ENCODE measurements at regions not wholly inside any gene's neighbourhood (a gene's known extent, or its start where the extent isn't known, plus 50 kb on each side); places are given as distances from the start of the nearest gene placed in this dataset.
"Not testable (repeated sequence)": the region's sequence is repeated elsewhere in the genome, so short reads cannot be mapped to it uniquely, and the experiment has no call there.

- no peaks in the 10 kb centered on the region for H3K4me1 ChIP-seq (ENCODE audit: control insufficient read depth, insufficient read depth, low read length)
- H3K9me3 ChIP-seq (ENCODE audit: control insufficient read depth, insufficient read depth, low read depth, low read length) = no peaks in the 10 kb centered on the region
- no peak overlapping the region for H3K27ac ChIP-seq (ENCODE audit: extremely low read depth, low read depth, low read length)
- TF ChIP-seq, protein P1, sequence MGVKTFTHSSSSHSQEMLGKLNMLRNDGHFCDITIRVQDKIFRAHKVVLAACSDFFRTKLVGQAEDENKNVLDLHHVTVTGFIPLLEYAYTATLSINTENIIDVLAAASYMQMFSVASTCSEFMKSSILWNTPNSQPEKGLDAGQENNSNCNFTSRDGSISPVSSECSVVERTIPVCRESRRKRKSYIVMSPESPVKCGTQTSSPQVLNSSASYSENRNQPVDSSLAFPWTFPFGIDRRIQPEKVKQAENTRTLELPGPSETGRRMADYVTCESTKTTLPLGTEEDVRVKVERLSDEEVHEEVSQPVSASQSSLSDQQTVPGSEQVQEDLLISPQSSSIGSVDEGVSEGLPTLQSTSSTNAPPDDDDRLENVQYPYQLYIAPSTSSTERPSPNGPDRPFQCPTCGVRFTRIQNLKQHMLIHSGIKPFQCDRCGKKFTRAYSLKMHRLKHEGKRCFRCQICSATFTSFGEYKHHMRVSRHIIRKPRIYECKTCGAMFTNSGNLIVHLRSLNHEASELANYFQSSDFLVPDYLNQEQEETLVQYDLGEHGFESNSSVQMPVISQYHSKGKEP (tag by site-specific recombination; IDR thresholded peaks at IDR 0.05) = no peak
- TF ChIP-seq KLF17 (tag by site-specific recombination; IDR thresholded peaks at IDR 0.05) (peak; percentile 23; the same call in 1 of the 2 replicates), IKZF3 (tag by site-specific recombination; IDR thresholded peaks at IDR 0.05) (no peak), ZNF146 (tag by site-specific recombination; IDR thresholded peaks at IDR 0.05) (no peak), ZIC2 (tag by site-specific recombination; IDR thresholded peaks at IDR 0.05) (peak; percentile 91), ZNF747 (tag by site-specific recombination; IDR thresholded peaks at IDR 0.05) (no peak)
- ChIA-PET CTCF (interaction anchor here (0.6 to 1.3 kb wide), 4 partner anchors 12 to 155 kb away, joined by 3 to 6 read pairs (median 3); no protein-coding TSS in a partner anchor), POLR2A (no interaction called here)
- H3K4me3 ChIP-seq (ENCODE audit: low read depth, low read length) = no peak overlapping the region
- no peaks in the 10 kb centered on the region for H3K36me3 ChIP-seq (ENCODE audit: control insufficient read depth in 2 of 2, insufficient read depth in 1 of 2, low read length in 2 of 2)
These were observed 80.8 kb upstream of the PAX2 start for GRCh38 chr10:100664316-100665149.

DNA sequence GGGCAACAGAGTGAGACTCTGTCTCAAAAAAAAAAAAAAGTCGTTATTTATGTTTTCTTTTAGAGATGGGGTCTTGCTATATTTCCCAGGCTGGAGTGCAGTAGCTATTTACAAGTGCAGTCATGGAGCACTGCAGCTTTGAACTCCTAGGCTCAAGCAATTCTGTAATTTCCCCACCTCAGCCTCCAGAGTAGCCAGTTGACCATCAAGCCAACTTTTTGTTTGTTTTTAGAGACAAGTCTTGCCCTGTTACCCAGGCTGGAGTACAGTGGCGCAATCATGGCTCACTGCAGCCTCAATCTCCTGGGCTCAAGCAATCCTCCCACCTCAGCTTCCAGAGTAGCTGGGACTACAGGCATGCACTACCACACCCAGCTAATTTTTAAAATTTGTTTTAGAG lies 78.7 kb upstream of the PAX2 start:
- H3K4me1 ChIP-seq (ENCODE audit: control insufficient read depth, insufficient read depth, low read length); POLR2A ChIA-PET; H3K27ac ChIP-seq (ENCODE audit: extremely low read depth, low read depth, low read length); H3K36me3 ChIP-seq (ENCODE audit: control insufficient read depth in 2 of 2, insufficient read depth in 1 of 2, low read length in 2 of 2); H3K4me3 ChIP-seq (ENCODE audit: low read depth, low read length); H3K9me3 ChIP-seq (ENCODE audit: control insufficient read depth, insufficient read depth, low read depth, low read length): not testable (repeated sequence)
- TF ChIP-seq ZNF394 (tag by site-specific recombination; IDR thresholded peaks at IDR 0.05; ENCODE audit: borderline replicate concordance) = peak; percentile 38; the same call in 1 of the 2 replicates
- CTCF ChIA-PET = interaction anchor here (0.9 kb wide), 1 partner anchor 77 kb away, joined by 6 read pairs; no protein-coding TSS in a partner anchor

- no peak overlapping the region for H3K4me3 ChIP-seq (ENCODE audit: low read depth, low read length)
- H3K36me3 ChIP-seq (ENCODE audit: control insufficient read depth in 2 of 2, insufficient read depth in 1 of 2, low read length in 2 of 2) = no peaks in the 10 kb centered on the region
- H3K27ac ChIP-seq (ENCODE audit: extremely low read depth, low read depth, low read length) = no peak overlapping the region
- CTCF ChIA-PET = interaction anchor here (0.7 to 5.9 kb wide), 6 partner anchors 31 to 151 kb away, joined by 3 to 30 read pairs (median 4); no protein-coding TSS in a partner anchor
- POLR2A ChIA-PET = no interaction called here
- no peaks in the 10 kb centered on the region for H3K4me1 ChIP-seq (ENCODE audit: control insufficient read depth, insufficient read depth, low read length)
- H3K9me3 ChIP-seq (ENCODE audit: control insufficient read depth, insufficient read depth, low read depth, low read length) = no peaks in the 10 kb centered on the region
- no peak for TF ChIP-seq ZBTB10 (tag by site-specific recombination; IDR thresholded peaks at IDR 0.05)
- TF ChIP-seq ZNF366 (tag by site-specific recombination; conservative IDR thresholded peaks at IDR 0.05) = no peak
- TF ChIP-seq OVOL3 (tag by site-specific recombination; IDR thresholded peaks at IDR 0.05) = no peak
- TF ChIP-seq YY2 (tag by site-specific recombination; IDR thresholded peaks at IDR 0.05) = no peak
- TF ChIP-seq, protein P2, sequence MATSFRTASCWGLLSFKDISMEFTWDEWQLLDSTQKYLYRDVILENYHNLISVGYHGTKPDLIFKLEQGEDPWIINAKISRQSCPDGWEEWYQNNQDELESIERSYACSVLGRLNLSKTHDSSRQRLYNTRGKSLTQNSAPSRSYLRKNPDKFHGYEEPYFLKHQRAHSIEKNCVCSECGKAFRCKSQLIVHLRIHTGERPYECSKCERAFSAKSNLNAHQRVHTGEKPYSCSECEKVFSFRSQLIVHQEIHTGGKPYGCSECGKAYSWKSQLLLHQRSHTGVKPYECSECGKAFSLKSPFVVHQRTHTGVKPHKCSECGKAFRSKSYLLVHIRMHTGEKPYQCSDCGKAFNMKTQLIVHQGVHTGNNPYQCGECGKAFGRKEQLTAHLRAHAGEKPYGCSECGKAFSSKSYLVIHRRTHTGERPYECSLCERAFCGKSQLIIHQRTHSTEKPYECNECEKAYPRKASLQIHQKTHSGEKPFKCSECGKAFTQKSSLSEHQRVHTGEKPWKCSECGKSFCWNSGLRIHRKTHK (tag by site-specific recombination; IDR thresholded peaks at IDR 0.05) = no peak
- TF ChIP-seq ZBTB1 (tag by site-specific recombination; IDR thresholded peaks at IDR 0.05) = no peak
- TF ChIP-seq ZNF114 (tag by site-specific recombination; IDR thresholded peaks at IDR 0.05) = no peak
- TF ChIP-seq ZNF510 (tag by site-specific recombination; IDR thresholded peaks at IDR 0.05; ENCODE audit: insufficient replicate concordance) = no peak
- no peak for TF ChIP-seq ZBTB49 (tag by site-specific recombination; IDR thresholded peaks at IDR 0.05; ENCODE audit: low read depth)
- no peak for TF ChIP-seq ZBTB26 (tag by site-specific recombination; optimal IDR thresholded peaks at IDR 0.05)
These were observed 75.8 kb upstream of the PAX2 start for GRCh38 chr10:100669616-100670015.

All from HEK293 (cell line).